Ishikawa (cell line): ENCODE measurements at regions not wholly inside any gene's neighbourhood (a gene's known extent, or its start where the extent isn't known, plus 50 kb on each side); places are given as distances from the start of the nearest gene placed in this dataset.

Experiments used
- EP300 ChIP-seq: IDR thresholded peaks from 2 replicates; pipeline ENCODE4 v1.6.1; 2012; ENCODE audit warnings: borderline replicate concordance
- MAX ChIP-seq: IDR thresholded peaks from 2 replicates; pipeline ENCODE4 v1.6.1; 2012
- NFIC ChIP-seq: IDR thresholded peaks from 2 replicates; pipeline ENCODE4 v1.6.1; 2012
- RAD21 ChIP-seq: IDR thresholded peaks from 2 replicates; pipeline ENCODE4 v1.6.1; 2012; ENCODE audit warnings: low read depth
- REST ChIP-seq: IDR thresholded peaks from 2 replicates; pipeline ENCODE4 v1.6.1; 2012; ENCODE audit warnings: low read depth, mild to moderate bottlenecking
- TEAD4 ChIP-seq: IDR thresholded peaks from 2 replicates; pipeline ENCODE4 v1.6.1; 2012
- USF1 ChIP-seq: IDR thresholded peaks from 2 replicates; pipeline ENCODE4 v1.6.1; 2012
- YY1 ChIP-seq: IDR thresholded peaks from 2 replicates; pipeline ENCODE4 v1.6.1; 2012; ENCODE audit warnings: low read depth

GRCh38 chr12:83256562-83256961 is 569.9 kb downstream of the TMTC2 start:
- TF ChIP-seq MAX (no peak), NFIC (no peak), REST (no peak), RAD21 (no peak), EP300 (no peak), USF1 (no peak), YY1 (no peak), TEAD4 (no peak)
